ENCODE measurements at regions not wholly inside any gene's neighbourhood (a gene's known extent, or its start where the extent isn't known, plus 50 kb on each side); places are given as distances from the start of the nearest gene placed in this dataset.

- Histone ChIP-seq H3K9ac (no peak overlapping the region), H4K20me1 (ENCODE audit: insufficient read depth) (no peaks in the 10 kb centered on the region), H3K4me2 (no peak overlapping the region), H3K4me3 (IDR thresholded peaks at IDR 0.05; ENCODE audit: insufficient read depth, low read depth, low read length) (no peak overlapping the region), H2AFZ (ENCODE audit: low read depth) (no peak overlapping the region), H3K4me1 (ENCODE audit: low read depth, poor library complexity, severe bottlenecking) (no peaks in the 10 kb centered on the region), H3K27ac (no peak overlapping the region), H3K36me3 (ENCODE audit: insufficient read depth) (no peaks in the 10 kb centered on the region), H3K27me3 (ENCODE audit: insufficient read depth, low read depth) (0 out of 2 replicates have a peak, but pooled peaks cover 5% of the 10 kb centered on the region), H3K79me2 (ENCODE audit: insufficient read depth, low read depth) (no peaks in the 10 kb centered on the region)
- no peak for TF ChIP-seq CTCF (conservative IDR thresholded peaks at IDR 0.05; ENCODE audit: low read depth, low read length)
Measured at GRCh38 chr12:59936534-59936933, 340.7 kb downstream of the SLC16A7 start.

GRCh38 chr12:59937148-59937547 is 341.3 kb downstream of the SLC16A7 start:
- Histone ChIP-seq H3K4me3 (IDR thresholded peaks at IDR 0.05; ENCODE audit: insufficient read depth, low read depth, low read length) (no peak overlapping the region), H3K9ac (no peak overlapping the region)
- TF ChIP-seq CTCF (conservative IDR thresholded peaks at IDR 0.05; ENCODE audit: low read depth, low read length): no peak

GRCh38 chr12:59938190-59938962 is 342.5 kb downstream of the SLC16A7 start:
- Histone ChIP-seq H3K4me2 (no peak overlapping the region), H3K4me1 (ENCODE audit: low read depth, poor library complexity, severe bottlenecking) (no peaks in the 10 kb centered on the region), H3K9ac (no peak overlapping the region), H3K4me3 (IDR thresholded peaks at IDR 0.05; ENCODE audit: insufficient read depth, low read depth, low read length) (no peak overlapping the region), H3K79me2 (ENCODE audit: insufficient read depth, low read depth) (no peaks in the 10 kb centered on the region), H3K27me3 (ENCODE audit: insufficient read depth, low read depth) (no peaks in the 10 kb centered on the region), H3K36me3 (ENCODE audit: insufficient read depth) (no peaks in the 10 kb centered on the region), H2AFZ (ENCODE audit: low read depth) (no peak overlapping the region), H4K20me1 (ENCODE audit: insufficient read depth) (no peaks in the 10 kb centered on the region), H3K27ac (no peak overlapping the region)
- no peak for TF ChIP-seq CTCF (conservative IDR thresholded peaks at IDR 0.05; ENCODE audit: low read depth, low read length)

More at GRCh38 chr12:59937148-59937547, 341.3 kb downstream of the SLC16A7 start:
- Histone ChIP-seq H4K20me1 (ENCODE audit: insufficient read depth) (no peaks in the 10 kb centered on the region), H3K27ac (no peak overlapping the region), H3K79me2 (ENCODE audit: insufficient read depth, low read depth) (no peaks in the 10 kb centered on the region), H3K4me2 (no peak overlapping the region), H2AFZ (ENCODE audit: low read depth) (no peak overlapping the region), H3K27me3 (ENCODE audit: insufficient read depth, low read depth) (no peaks in the 10 kb centered on the region), H3K4me1 (ENCODE audit: low read depth, poor library complexity, severe bottlenecking) (no peaks in the 10 kb centered on the region), H3K36me3 (ENCODE audit: insufficient read depth) (no peaks in the 10 kb centered on the region)

GRCh38 chr12:59940631-59941342 is 345.0 kb downstream of the SLC16A7 start:
- no peak for TF ChIP-seq CTCF (conservative IDR thresholded peaks at IDR 0.05; ENCODE audit: low read depth, low read length)
- Histone ChIP-seq H3K36me3 (ENCODE audit: insufficient read depth) (no peaks in the 10 kb centered on the region), H4K20me1 (ENCODE audit: insufficient read depth) (no peaks in the 10 kb centered on the region), H3K27me3 (ENCODE audit: insufficient read depth, low read depth) (no peaks in the 10 kb centered on the region), H2AFZ (ENCODE audit: low read depth) (no peak overlapping the region), H3K4me2 (no peak overlapping the region), H3K4me3 (IDR thresholded peaks at IDR 0.05; ENCODE audit: insufficient read depth, low read depth, low read length) (no peak overlapping the region), H3K4me1 (ENCODE audit: low read depth, poor library complexity, severe bottlenecking) (no peaks in the 10 kb centered on the region), H3K27ac (no peak overlapping the region), H3K79me2 (ENCODE audit: insufficient read depth, low read depth) (no peaks in the 10 kb centered on the region), H3K9ac (no peak overlapping the region)
